HG03280 (cell line): ENCODE measurements at regions not wholly inside any gene's neighbourhood (a gene's known extent, or its start where the extent isn't known, plus 50 kb on each side); places are given as distances from the start of the nearest gene placed in this dataset.

Experiments used
- ATAC-seq: cut with Tn5 transposase; IDR thresholded peaks from one replicate; pipeline ENCODE4 v1.9.1; 2021; ENCODE audit warnings: mild to moderate bottlenecking, moderate library complexity; ENCODE audit not compliant: unreplicated experiment

DNA sequence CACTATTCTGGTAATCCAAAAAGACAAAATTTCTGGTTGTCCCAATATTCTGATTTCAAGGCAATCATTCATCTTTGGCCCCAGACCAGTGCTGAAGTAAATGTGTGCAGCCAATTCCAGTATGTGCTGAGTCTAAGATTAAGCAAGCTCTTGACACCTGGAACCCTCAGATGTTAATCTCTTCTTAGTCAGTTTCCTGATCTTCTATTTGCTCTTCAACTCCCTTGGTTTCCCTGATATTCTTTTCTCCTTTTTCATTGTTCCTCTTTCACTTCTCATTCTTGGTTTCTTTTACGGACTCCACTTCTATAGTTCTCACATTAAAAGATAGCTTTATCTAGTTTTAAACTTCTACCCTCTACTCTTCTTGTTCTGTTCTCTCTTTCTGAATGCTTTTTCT, 445.7 kb upstream of the FANCL start:
- no peak for ATAC-seq

DNA sequence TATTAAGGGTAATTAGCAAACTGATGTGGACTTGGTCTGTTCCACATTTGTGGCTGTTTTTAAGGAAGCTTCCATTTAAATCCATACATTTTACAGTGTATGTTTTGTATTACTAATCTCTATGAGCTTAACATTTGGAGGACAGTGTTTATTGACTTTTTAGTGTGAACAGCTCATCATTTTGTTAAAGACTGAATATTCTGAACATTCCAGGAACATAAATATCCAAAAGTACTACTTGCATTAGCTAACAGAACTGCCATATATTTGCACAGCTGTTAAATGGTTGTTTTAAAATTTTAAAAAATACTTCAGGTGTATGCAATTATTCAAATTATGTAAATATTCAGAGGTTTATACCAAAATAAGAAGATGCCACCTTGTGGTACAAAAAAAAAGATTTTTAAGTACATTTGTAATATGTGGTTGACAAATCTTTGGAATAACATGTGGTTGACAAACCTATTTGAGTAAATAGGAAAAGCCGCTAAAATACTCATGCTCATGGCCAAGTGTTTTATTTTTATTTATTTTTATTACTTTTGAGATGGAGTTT, 439.7 kb upstream of the FANCL start:
- no peak for ATAC-seq

DNA sequence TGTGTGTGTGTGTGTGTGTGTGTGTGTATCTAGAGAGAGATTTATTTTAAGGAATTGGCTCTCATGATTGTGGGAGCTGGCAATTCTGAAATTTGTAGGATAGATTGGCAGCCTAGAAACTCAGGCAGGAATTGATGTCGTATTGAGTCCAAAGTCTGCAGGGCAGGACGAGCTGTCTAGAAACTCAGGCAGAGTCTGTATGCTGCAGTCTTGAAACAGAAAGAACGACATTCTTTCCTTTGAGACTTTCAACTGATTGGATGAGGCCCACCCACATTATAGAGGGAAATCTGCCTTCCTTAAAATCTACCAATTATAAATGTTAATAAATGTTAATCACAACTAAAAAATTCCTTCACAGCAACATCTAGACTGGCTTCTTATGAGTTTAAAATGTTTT, 436.6 kb upstream of the FANCL start:
- no peak for ATAC-seq

DNA sequence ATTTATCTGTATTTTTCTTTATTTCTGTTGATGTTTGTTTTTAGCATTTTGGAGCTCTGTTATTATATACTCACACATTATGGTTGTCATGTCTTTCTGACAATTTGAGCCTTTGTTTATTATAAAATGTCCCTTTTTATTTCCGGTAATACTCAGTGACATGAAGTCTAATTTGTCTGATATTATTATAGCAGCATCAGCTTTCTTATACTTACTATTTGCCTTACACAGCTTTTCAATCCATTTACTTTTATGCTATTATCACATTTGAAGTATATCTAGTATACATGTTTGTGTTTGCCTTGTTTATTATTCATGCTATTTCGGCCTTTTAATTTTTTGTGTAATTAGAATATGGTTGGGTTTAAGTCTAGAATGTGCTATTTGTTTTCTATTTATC, 430.6 kb upstream of the FANCL start:
- ATAC-seq: no peak

DNA sequence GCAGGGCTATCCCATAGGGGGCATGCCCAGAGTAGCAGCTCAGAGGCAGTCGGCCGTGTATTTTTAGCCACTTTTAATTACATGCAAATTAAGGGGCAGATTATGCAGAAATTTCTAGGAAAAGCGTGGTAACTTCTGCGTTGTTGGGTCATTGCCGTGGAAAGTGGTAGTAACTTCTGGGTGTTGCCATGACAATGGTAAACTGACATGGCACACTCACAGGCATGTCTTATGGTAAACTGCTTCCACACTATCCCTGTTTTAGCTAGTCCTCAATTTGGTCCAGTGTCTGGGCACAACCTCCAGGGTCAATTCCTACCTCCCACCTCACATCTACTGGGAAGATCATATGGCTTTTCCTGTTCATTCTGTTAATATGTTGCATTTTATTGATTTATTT, 428.9 kb upstream of the FANCL start:
- ATAC-seq: no peak

DNA sequence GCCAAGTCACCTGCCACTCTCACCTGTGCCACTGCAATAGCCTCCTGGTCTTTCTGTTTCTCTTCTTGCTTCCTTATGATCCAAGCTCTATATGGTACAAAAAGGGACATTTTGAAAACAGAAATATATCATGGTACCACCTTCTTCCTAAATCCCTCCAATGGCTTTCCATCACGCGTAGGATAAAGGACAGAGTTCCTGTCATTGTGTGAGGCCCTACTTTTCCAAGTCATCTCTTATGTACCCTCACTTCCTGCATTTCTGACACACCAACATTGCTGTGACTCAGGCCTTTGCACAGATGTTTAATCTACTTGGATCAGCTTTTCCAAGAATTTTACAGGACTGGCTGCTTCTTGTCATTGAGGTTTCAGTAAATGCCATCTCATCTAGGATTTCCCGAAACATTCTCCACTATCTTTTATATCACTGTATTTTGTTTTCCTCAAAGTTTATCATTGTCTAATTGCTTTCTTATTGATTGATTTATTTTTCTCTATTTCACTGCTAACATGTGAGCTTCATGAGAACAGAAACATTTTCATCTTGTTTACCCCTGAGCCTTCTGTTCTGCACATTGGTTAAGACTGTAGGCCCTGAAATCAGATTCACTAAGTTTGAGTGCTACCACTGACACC, 426.1 kb upstream of the FANCL start:
- ATAC-seq: no peak

DNA sequence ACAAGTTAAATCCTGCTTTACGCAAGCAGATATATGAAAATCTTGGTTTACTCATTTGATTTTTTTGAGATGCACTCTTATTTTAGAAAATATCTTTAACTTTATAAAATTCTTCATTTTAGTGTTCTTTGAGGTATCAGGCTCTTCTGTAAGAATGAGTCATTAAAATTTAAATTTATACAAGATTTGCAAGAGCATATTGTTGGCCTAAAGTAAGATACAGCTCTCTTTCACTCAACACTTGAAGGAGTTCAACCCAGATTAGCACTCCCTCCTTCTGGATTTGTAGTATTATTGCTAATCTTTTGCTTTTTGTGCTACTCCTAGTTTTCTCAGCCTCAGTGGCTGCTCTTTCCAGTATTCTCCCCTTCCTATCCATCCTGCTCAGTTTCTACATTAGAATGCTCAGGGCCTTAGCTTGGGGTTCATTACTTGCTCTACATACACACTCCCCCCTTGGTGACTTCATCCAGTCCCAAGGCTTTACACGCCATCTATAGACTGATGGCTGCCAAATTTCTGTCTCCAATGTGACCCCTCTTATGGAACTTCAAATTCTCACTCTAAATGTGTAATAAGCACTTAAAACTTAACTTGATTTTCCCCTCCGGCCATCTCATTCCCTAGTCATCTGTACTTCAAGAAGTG, 425.3 kb upstream of the FANCL start:
- no peak for ATAC-seq

DNA sequence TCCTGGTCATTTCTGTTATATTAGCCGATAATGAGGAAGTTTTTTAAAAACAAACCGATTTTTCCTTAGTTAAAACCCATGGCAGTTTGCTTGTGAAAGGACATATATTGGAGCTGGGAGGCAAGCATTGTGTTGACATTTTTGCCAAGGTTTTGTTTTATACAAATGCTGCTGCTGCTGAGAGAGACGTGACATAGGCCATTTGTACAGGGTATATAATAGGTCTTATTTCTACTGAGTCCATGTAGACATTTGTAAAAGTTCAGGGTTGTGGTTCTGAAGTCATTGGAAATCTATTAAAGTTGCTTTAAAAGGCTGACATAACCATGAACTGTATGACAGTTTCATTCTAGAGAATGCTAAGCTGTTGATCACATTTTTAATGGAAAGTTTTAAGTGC, 424.0 kb upstream of the FANCL start:
- ATAC-seq: no peak

DNA sequence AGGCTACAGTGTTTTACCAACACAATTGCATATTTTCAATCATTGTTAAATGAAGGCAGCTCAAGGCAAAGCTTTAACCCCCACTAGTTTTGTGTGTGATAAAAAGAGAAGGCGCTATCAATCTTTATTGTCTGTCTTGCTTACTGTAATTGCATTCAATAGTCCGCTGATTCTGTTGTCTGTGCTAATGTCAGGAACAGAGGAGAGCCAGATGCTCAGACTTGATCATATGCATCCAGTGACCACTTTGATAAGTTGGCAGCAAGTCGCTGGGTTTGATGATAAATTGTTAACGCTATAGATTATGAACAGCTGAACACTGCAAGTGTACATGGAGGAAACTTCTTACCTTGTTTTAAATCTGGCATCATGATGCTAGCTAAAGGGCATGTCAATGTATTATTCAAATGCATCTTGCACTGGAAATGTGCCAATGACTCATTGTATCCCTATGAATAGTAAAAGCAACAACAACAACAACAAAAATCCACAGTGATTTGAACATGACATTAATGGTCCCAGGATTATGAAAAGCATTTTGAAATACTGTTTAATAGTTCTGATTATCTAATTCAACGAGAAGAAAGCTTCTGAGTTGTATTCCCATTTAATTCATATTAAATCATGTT, 423.5 kb upstream of the FANCL start:
- ATAC-seq: no peak

DNA sequence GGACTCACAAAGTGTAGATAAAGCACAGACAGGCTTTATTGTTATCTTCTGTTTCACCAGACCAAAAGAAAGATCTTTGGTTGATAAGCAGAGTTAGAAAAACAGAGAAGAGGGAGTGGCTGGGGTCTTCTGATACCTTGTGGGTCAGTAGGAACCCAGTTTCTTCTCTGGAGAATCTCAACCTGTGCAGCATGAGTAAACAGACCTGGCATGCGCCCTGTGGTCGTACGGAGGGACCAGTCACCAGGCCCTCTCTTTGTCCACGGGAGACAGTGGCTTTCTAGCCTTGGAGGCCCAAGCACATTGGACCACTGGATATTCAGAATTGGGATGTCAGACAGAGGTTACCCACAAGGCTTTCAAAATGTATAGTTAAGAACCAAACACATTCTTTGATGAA, 418.9 kb upstream of the FANCL start:
- ATAC-seq: no peak

DNA sequence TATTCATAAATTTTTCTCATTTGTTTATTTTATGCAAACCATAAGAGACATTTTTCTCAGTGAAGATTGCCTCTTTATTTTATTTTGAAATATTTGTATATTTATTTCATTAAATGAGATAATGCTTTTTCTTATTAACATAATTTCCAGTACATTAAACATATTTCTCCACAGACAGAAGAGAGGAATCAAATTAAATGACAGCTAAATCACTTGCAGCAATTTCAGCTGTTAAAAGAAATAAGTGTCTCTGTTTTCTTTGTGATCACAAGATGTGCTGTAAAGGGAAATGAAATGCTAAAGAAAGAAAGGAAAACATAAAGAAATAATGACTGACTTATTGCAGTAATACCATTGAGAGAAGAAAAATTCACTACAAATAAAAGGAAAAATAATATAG, 414.0 kb upstream of the FANCL start:
- no peak for ATAC-seq

DNA sequence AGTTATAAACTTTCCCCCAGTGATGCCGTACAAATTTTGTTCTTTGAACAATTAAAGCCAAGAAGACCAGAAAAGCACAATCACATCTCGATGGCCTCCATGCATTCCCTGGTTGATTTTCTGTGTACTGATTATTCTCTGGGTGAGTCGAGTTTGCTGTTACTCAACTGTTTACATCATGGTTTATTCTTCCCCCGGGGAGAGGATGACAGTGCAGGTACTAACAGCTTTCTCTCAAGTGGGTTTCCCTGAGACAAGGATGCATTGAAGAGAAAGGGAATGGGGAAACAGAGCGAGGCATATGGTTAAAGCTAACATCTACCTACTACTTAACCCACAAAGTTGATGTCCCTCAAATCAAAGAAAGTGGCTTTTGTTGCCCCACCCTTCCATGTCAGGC, 410.8 kb upstream of the FANCL start:
- ATAC-seq: no peak

DNA sequence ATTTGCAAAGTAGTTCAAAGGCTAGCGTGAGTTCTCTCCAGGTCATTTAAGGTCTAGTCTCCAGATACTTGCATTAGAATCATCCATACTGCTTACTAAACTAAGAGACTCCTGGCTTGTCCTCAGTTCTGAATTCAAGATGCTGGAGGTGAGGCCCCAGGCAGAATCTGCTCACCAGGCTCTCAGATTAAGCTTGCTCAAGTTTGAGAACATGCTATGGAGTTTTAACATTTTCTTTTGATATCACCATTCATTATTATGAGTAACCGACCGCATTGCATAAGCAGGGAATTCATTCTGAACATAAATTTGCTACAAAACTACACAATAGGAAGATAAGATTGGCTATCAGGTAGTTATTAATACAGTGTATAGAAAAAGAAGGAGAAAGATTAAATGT, 409.7 kb upstream of the FANCL start:
- no peak for ATAC-seq

DNA sequence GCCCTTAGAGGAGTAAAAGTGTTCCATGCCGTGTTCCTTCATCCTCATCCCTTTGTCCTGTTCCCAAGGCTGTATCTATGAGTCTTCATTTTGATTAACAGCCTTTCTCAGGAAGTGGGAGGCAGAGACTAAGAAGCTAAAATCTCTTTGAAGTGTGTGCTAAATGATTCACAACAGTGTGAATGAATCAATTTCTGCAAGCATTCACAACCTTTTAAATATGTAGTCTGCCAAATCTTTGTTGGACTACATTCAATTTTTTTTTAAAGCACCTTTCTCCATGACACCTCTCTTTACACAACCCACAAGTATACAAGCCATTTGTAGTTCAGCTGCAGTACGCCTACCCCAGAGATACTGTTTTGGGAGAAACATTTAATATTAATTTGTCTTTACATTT, 408.6 kb upstream of the FANCL start:
- no peak for ATAC-seq

DNA sequence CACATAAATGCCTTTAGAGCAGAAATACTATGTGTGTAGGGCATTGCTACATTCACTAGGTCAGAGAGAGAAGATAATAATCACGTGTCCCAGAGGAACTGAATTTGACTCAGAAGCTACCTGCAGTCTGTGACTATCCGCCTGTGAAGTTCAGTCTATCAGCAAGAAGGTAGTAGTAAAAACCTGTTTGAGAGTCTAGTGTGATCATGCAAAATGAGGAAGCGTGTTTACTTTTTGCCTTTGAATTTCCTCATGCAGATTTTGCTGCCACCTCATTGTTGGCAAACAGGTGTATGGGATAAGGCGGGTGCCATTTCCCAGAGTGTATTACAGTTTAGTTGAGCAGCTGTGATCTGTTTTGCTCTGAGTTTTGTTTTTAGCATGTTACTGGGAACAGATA, 403.9 kb upstream of the FANCL start:
- no peak for ATAC-seq

DNA sequence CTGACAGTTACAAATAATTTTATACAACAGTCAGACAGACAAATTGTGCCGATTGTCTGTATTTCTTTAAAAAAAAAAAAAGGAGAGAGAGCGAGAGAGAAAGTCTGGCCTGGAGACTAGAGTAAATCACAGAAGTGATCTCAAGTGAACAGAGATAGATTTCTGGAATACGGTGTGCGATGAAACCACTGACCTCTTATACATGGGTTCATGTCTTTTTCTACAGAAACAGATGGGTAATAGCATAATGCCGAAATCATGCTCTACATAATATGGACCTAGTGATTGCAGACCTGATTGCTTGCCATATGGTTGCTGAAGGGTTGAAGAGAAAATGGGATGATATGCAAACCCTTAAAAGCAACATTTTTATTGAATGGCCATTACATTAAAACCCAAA, 403.3 kb upstream of the FANCL start:
- no peak for ATAC-seq

DNA sequence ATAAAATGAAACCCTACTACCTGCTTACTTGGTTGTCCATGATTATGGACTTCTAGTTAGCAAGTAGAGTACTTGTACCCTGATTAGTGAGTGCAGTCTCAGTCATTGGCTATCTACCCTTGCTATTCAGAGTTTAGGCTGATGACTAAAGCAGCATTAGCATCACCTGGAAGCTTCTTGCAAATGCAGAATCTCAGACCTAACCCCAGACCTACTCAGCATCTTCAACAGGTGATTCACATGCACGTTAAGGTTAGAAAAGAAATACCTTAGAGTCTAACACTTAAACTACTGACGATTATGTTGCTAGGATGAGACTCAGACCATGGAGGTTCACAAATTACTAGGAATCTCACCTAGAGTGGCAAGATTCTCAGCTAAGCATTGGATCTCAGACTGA, 399.9 kb upstream of the FANCL start:
- ATAC-seq: no peak

DNA sequence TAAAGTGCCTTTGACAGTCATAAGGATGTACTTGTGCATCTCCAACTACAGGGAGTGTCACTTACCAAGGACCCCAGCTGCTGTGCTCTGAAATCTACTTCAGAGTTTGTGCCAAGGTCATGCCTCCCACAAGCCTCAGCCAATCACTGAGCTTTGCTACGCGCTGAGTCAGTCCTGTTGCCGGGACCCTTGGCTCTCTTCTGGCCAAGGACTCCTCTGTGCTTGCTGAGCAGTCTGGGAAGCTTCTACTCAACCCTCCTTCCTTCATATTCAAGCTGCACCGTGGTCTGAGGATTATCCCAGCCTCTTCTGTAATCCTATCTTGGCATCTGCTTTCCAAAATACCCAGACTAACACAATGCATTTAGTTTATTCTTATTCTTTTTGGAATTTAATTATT, 398.9 kb upstream of the FANCL start:
- ATAC-seq: no peak

DNA sequence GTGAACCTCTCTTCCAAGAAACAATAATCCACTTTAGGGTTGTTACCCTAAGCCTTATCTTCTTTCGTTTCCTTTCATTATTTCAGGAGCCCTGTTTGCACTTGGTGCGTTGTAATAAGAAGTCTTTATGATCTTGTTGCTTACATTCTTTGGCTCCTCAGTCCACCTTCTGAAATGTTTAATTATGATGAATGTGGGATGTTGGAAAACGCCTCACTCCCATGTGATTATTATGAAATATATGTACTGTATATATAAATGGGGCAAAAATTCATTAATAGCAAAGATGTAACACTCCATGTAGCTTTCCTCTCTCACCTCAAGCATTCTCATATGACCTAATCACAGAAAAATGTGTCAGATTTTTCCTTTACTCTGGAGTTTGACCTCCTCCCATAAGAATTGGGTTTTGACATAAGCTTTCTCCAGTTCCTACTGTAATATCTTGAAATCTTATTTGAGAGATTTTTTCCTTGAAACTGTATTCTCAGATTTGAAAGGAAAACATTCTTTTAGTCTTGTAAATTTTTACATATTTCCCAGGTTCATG, 397.2 kb upstream of the FANCL start:
- ATAC-seq: no peak

DNA sequence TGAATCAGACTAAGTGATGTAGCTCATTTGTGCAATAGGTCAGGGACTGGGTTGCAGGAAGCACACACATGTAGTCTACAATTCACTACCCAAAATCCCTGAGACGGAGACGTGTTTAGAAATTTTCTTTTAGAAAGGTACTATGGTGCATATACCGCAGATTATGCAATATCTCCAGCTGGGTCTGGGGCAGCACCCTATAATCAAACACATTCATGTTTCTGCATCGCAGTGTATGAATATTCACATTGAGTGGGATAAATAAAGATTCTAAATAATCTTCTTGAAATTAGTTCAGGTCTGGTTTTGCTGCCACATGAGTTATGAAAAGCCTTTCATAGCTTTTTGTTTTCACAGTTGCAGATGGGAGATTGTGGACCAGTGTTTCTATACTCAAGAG, 395.7 kb upstream of the FANCL start:
- ATAC-seq: no peak

DNA sequence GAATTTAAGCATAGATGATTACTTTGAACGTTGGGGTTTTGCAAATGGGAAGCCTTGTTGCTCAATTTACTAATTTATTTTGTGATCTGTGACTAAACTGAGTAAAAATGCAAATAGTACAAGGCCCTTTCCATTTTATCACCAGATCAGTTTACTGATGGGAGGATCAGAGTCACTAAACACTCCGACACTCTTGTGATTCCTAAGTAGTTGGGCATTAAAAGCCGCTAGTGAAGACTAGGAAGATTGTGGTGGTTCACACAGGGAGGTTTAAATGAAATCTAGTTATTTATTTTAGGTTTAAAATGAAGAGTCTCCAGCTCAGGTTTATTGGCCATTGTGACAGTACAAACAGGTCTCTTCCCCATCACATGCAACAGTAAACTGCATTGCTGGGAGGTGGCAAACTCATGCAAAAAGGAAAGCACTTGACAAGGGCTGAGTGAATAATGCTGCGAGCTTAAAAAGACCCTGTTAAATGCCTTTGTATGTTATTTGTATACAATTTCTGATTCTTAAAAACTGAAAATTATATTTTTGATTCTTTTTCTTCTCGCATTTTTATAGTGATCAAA, 394.8 kb upstream of the FANCL start:
- no peak for ATAC-seq
